WERI-Rb-1 (cell line): ENCODE measurements at regions not wholly inside any gene's neighbourhood (a gene's known extent, or its start where the extent isn't known, plus 50 kb on each side); places are given as distances from the start of the nearest gene placed in this dataset.

Experiments
- DNase-seq: peaks from one replicate; pipeline ENCODE4 v3.0.0-alpha.2; 2020
- H3K27ac ChIP-seq: fragments of 250-450 bp; sonication (Bioruptor Pico); 2 replicates; pipeline ENCODE4 v1.5.1; 2020; ENCODE audit warnings: mild to moderate bottlenecking, moderate library complexity
- H3K27me3 ChIP-seq: fragments of 250-450 bp; sonication (Bioruptor Pico); 2 replicates; pipeline ENCODE4 v1.5.1; 2021; ENCODE audit warnings: mild to moderate bottlenecking, low read depth, moderate library complexity; ENCODE audit not compliant: insufficient read depth, severe bottlenecking
- H3K36me3 ChIP-seq: fragments of 250-450 bp; sonication (Bioruptor Pico); 2 replicates; pipeline ENCODE4 v1.5.1; 2020; ENCODE audit warnings: mild to moderate bottlenecking, moderate library complexity
- H3K4me3 ChIP-seq: 2 replicates; pipeline ENCODE4 v1.5.1; 2011; ENCODE audit warnings: low read depth, mild to moderate bottlenecking, control low read depth, low read length
- H3K9me3 ChIP-seq: fragments of 250-450 bp; sonication (Bioruptor Pico); 2 replicates; pipeline ENCODE4 v1.5.1; 2021; ENCODE audit warnings: mild to moderate bottlenecking, moderate library complexity; ENCODE audit not compliant: severe bottlenecking
- CTCF ChIP-seq: IDR thresholded peaks from 2 replicates; pipeline ENCODE4 v1.5.1; 2011; ENCODE audit warnings: low read depth, mild to moderate bottlenecking, control low read depth, inconsistent platforms, low read length

GRCh38 chr1:43042773-43043457 is 84.2 kb upstream of the SLC2A1 start:
- Histone ChIP-seq H3K9me3 (no peaks in the 10 kb centered on the region), H3K4me3 (no peak overlapping the region), H3K36me3 (no peaks in the 10 kb centered on the region), H3K27me3 (no peaks in the 10 kb centered on the region), H3K27ac (peak overlapping the region; percentile 57)
- DNase-seq = peak; percentile 35
- no peak for TF ChIP-seq CTCF

- H3K9me3 ChIP-seq = no peaks in the 10 kb centered on the region
- peak overlapping the region; percentile 57 for H3K27ac ChIP-seq
- no peak for DNase-seq
- H3K4me3 ChIP-seq = no peak overlapping the region
- H3K36me3 ChIP-seq = no peaks in the 10 kb centered on the region
- TF ChIP-seq CTCF = no peak
- no peaks in the 10 kb centered on the region for H3K27me3 ChIP-seq
Measured at GRCh38 chr1:43042127-43042526, 83.5 kb upstream of the SLC2A1 start.

GRCh38 chr1:43041591-43041990 is 82.9 kb upstream of the SLC2A1 start:
- H3K27ac ChIP-seq = peak overlapping the region; percentile 24
- H3K4me3 ChIP-seq = no peak overlapping the region
- peak; percentile 38; the same call in 1 of the 2 replicates for TF ChIP-seq CTCF
- no peaks in the 10 kb centered on the region for H3K27me3 ChIP-seq
- DNase-seq = peak; percentile 35
- no peaks in the 10 kb centered on the region for H3K9me3 ChIP-seq
- H3K36me3 ChIP-seq = no peaks in the 10 kb centered on the region

GRCh38 chr1:43039228-43040055 is 80.8 kb upstream of the SLC2A1 start:
- Histone ChIP-seq H3K36me3 (no peaks in the 10 kb centered on the region), H3K27ac (no peak overlapping the region), H3K4me3 (no peak overlapping the region), H3K27me3 (no peaks in the 10 kb centered on the region), H3K9me3 (no peaks in the 10 kb centered on the region)
- DNase-seq = no peak
- no peak for TF ChIP-seq CTCF

GRCh38 chr1:43038232-43038935 is 79.7 kb upstream of the SLC2A1 start:
- DNase-seq = no peak
- no peaks in the 10 kb centered on the region for H3K27me3 ChIP-seq
- TF ChIP-seq CTCF = no peak
- H3K36me3 ChIP-seq = no peaks in the 10 kb centered on the region
- H3K9me3 ChIP-seq = no peaks in the 10 kb centered on the region
- no peak overlapping the region for H3K27ac ChIP-seq
- no peak overlapping the region for H3K4me3 ChIP-seq
